Small intestine (tissue), 7 donors: ENCODE measurements at regions not wholly inside any gene's neighbourhood (a gene's known extent, or its start where the extent isn't known, plus 50 kb on each side); places are given as distances from the start of the nearest gene placed in this dataset.

Experiments
- DNase-seq, 2 donors: peaks; one replicate each; pipeline versions ENCODE4 v3.0.0 to v3.0.0-alpha.2; 2013
- FAIRE-seq: peaks from 2 replicates; lab custom pipeline; 2012; peaks lifted over from hg19 to GRCh38; lab: Jason Lieb, UNC
- H3K27ac ChIP-seq, 3 donors: one replicate each; pipeline ENCODE4 v1.5.1; 2013; ENCODE audit warnings: low read length in 2 of 3, mild to moderate bottlenecking in 2 of 3, control low read depth in 1 of 3, inconsistent platforms in 1 of 3, low read depth in 1 of 3, moderate library complexity in 1 of 3
- H3K27me3 ChIP-seq, 3 donors: one replicate each; pipeline ENCODE4 v1.6.1; 2013; ENCODE audit warnings: low read length in 3 of 3, inconsistent platforms in 1 of 3; ENCODE audit not compliant: control insufficient read depth in 3 of 3, insufficient read depth in 3 of 3
- H3K36me3 ChIP-seq, 3 donors: one replicate each; pipeline ENCODE4 v1.6.1; 2013; ENCODE audit warnings: low read length in 3 of 3, inconsistent platforms in 1 of 3, low read depth in 1 of 3, mild to moderate bottlenecking in 1 of 3, moderate library complexity in 1 of 3; ENCODE audit not compliant: control insufficient read depth in 3 of 3, insufficient read depth in 2 of 3
- H3K4me1 ChIP-seq, 3 donors: one replicate each; pipeline ENCODE4 v1.6.1; 2013; ENCODE audit warnings: low read length in 2 of 3, inconsistent platforms in 1 of 3, low read depth in 1 of 3, mild to moderate bottlenecking in 1 of 3, moderate library complexity in 1 of 3; ENCODE audit not compliant: control insufficient read depth in 3 of 3, insufficient read depth in 2 of 3
- H3K4me3 ChIP-seq, 3 donors: one replicate each; pipeline ENCODE4 v1.5.1; 2013; ENCODE audit warnings: low read length in 3 of 3, control low read depth in 1 of 3, inconsistent platforms in 1 of 3, low read depth in 1 of 3, mild to moderate bottlenecking in 1 of 3, moderate library complexity in 1 of 3
- H3K9me3 ChIP-seq, 2 donors: one replicate each; pipeline ENCODE4 v1.6.1; 2013; ENCODE audit warnings: low read depth in 1 of 2, low read length in 1 of 2; ENCODE audit not compliant: control insufficient read depth in 2 of 2, insufficient read depth in 1 of 2
- WGBS, 3 donors: extraction: QIAGEN DNeasy Blood & Tissue Kit; methylation state at CpG; one replicate each; pipeline ENCODE4 v1.1.7; 2013; 5-methylcytosine and 5-hydroxymethylcytosine counted together
- donor health status: healthy with polysubstance abuse.
- donor health status: control.
- donor health status: control.
- donor health status: Bipolar disorder and iron deficiency.
- donor health status: healthy.

DNA sequence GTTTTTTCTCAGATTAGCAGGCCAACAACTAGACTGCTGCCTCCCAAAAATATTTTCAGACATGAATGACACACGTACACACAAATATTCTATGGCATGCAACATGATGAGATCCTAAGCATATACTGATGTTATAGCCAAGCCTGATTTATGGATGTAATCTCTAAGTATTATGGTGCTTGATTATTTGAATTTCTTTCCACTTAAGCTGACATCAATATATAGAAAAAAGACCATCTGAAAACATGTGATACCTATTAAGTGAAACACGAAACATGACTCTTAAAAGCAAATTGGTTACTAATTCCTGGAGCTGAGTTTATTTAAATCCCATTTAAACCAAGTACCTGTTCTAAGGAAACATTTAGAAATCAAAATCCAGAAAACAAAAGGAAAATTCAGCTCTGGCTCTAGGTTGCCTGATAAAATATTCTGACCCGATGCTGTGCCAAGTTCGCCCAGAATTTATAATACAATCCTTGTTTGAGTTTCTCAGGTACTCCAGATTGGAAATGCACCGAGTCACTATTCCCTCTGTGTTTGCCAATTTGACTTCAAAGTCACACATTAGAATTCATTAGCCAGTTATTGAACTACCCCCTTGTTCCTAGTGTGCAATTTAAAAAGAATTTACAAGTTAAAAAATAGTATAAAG, 548.6 kb downstream of the CSNK1G3 start:
- Histone ChIP-seq H3K36me3 (no peaks in the 10 kb centered on the region), H3K27ac (no peak overlapping the region), H3K27me3 (no peaks in the 10 kb centered on the region), H3K4me1 (peaks cover 2 to 12% (median 3%) of the 10 kb centered on the region in 3 donors), H3K4me3 (no peak overlapping the region), H3K9me3 (peaks cover 0 to 3% of the 10 kb centered on the region in 2 donors)
- no peak for FAIRE-seq
- no peak for DNase-seq
- WGBS, 3 donors, result 64 to 88% (median 75%) methylated on average over 5 of the region's 5 CpGs

GRCh38 chr5:124060011-124060410, 548.0 kb downstream of the CSNK1G3 start:
- no peaks in the 10 kb centered on the region for H3K27me3 ChIP-seq
- no peak overlapping the region for H3K27ac ChIP-seq
- no peak overlapping the region for H3K4me3 ChIP-seq
- no peak for DNase-seq
- no peaks in the 10 kb centered on the region for H3K36me3 ChIP-seq
- no peak for FAIRE-seq
- H3K9me3 ChIP-seq, result peaks cover 0 to 3% of the 10 kb centered on the region in 2 donors
- H3K4me1 ChIP-seq, result peaks cover 2 to 12% (median 3%) of the 10 kb centered on the region in 3 donors

DNA sequence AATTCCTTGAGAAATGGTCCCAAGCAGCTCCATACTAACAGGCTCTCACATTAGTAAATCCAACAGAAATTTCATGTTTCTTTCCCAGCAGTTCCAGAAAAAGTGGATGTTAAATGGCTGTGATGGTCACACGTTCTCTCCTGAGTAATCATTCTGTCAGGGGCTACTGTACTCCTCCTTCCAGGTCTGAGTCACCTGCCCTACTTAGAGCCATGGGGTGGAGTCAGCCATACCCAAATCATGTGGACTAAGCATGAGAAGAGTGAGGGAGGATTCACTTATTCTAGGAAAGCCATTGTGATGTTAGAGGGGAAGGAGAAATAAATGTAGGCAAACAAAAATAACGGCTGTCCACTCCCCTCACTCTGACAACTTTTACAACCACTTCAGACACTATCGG, 547.2 kb downstream of the CSNK1G3 start:
- WGBS, 3 donors, result 82 to 92% (median 82%) methylated on average over 3 of the region's 3 CpGs

DNA sequence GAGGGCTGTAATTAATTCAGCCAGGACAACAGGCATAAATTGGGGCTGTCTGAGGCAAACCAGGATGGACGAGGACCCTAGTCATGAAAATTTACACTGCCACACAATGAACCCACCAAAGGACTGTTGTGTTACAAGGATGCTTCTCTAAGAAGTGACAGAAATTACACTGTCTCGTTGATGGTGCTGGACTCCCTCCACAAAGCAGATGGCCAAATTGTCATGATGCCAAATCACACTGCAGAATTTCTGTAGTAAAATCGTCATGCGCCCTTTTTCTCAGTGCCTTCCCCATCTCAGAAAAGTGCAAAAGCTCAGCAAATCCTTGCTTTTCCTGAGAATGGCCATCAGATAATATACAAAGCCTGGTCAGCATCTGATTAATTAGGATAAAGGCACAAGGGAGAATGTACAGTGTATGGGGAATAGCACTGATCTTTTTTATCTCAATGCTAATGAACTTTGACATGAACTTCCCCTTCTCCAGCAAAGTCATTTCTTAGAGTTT, 545.8 kb downstream of the CSNK1G3 start:
- no peak overlapping the region for H3K4me3 ChIP-seq
- DNase-seq, result no peak
- WGBS, 3 donors, result 9 to 21% (median 21%) methylated on average over 4 of the region's 4 CpGs
- H3K27ac ChIP-seq, result no peak overlapping the region
- H3K36me3 ChIP-seq, result no peaks in the 10 kb centered on the region
- no peaks in the 10 kb centered on the region for H3K9me3 ChIP-seq
- peaks cover 2 to 12% (median 3%) of the 10 kb centered on the region in 3 donors for H3K4me1 ChIP-seq
- no peaks in the 10 kb centered on the region for H3K27me3 ChIP-seq
- FAIRE-seq, result no peak

More for the DNA sequence above, 547.2 kb downstream of the CSNK1G3 start:
- no peak for FAIRE-seq
- no peak for DNase-seq
- H3K36me3 ChIP-seq, result no peaks in the 10 kb centered on the region
- H3K9me3 ChIP-seq, result peaks cover 0 to 3% of the 10 kb centered on the region in 2 donors
- no peak overlapping the region for H3K27ac ChIP-seq
- no peak overlapping the region for H3K4me3 ChIP-seq
- H3K27me3 ChIP-seq, result no peaks in the 10 kb centered on the region
- H3K4me1 ChIP-seq, result peaks cover 2 to 12% (median 3%) of the 10 kb centered on the region in 3 donors

- Histone ChIP-seq H3K36me3 (no peaks in the 10 kb centered on the region), H3K4me3 (no peak overlapping the region), H3K4me1 (peaks cover 2 to 12% (median 3%) of the 10 kb centered on the region in 3 donors), H3K27me3 (no peaks in the 10 kb centered on the region), H3K9me3 (no peaks in the 10 kb centered on the region), H3K27ac (no peak overlapping the region)
- FAIRE-seq (no peak), DNase-seq (peak; percentile 64 to 67)
- 3 to 19% (median 7%) methylated on average over 6 of the region's 6 CpGs for WGBS, 3 donors
These were observed 545.2 kb downstream of the CSNK1G3 start for GRCh38 chr5:124056991-124057723.

- Histone ChIP-seq H3K4me1 (peaks cover 2 to 12% (median 3%) of the 10 kb centered on the region in 3 donors), H3K27me3 (no peaks in the 10 kb centered on the region), H3K36me3 (no peaks in the 10 kb centered on the region), H3K9me3 (no peaks in the 10 kb centered on the region), H3K27ac (no peak overlapping the region), H3K4me3 (no peak overlapping the region)
- WGBS, 3 donors, result 43 to 66% (median 48%) methylated on average over 11 of the region's 11 CpGs
- FAIRE-seq, result no peak
- DNase-seq, result no peak
These were observed 544.5 kb downstream of the CSNK1G3 start for GRCh38 chr5:124056326-124056990.

DNA sequence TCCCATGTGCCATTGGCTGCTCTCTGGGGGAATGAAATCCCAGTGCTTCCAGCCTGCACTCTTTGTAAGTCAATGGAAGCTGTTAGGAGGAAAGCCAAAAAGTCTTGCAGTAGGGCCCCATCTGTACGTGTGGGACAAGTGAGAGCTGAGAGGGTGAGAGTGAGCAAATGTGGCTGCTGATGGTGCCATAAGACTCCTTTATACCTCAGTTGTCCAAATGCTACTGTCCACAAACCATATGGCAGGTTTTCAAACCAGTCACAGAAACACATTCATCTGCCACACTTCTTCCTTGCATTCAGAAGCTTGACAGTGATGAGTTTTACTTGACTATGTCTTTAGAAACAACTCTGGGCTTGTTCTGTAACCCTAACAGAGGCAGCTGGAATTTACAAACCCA, 543.8 kb downstream of the CSNK1G3 start:
- Histone ChIP-seq H3K4me3 (no peak overlapping the region), H3K4me1 (peaks cover 2 to 12% (median 3%) of the 10 kb centered on the region in 3 donors), H3K36me3 (no peaks in the 10 kb centered on the region), H3K27ac (no peak overlapping the region), H3K27me3 (no peaks in the 10 kb centered on the region), H3K9me3 (no peaks in the 10 kb centered on the region)
- 77 to 91% (median 86%) methylated on average over 1 of the region's 1 CpG for WGBS, 3 donors
- no peak for FAIRE-seq
- no peak for DNase-seq

DNA sequence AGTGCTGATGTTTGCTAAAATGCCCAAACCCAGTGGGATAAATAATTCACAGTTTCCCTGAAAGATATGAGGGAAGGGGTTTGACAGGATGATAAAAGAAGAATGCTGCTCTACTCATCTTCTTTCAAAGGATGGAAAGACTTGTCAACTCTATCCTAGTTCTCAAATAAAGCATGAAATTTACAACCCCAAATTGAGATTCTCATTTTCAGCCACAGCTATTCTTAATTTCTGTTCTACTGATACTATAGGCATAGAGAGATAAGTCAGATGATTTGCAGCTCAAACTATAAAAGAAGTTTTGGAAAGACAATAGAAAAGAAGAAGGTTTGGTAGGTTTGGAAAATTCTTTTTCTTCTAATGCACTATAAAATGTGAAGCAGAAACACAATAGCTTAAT, 542.6 kb downstream of the CSNK1G3 start:
- Histone ChIP-seq H3K9me3 (no peaks in the 10 kb centered on the region), H3K36me3 (no peaks in the 10 kb centered on the region), H3K4me1 (peaks cover 2 to 12% (median 3%) of the 10 kb centered on the region in 3 donors), H3K27me3 (no peaks in the 10 kb centered on the region), H3K4me3 (no peak overlapping the region), H3K27ac (no peak overlapping the region)
- FAIRE-seq, result no peak
- no peak for DNase-seq
